ENCODE measurements at regions not wholly inside any gene's neighbourhood (a gene's known extent, or its start where the extent isn't known, plus 50 kb on each side); places are given as distances from the start of the nearest gene placed in this dataset.

GRCh38 chr4:171017593-171017992 is 795.6 kb upstream of the GALNTL6 start:
- no peaks in the 10 kb centered on the region for H3K4me1 Mint-ChIP-seq (ENCODE audit: low read depth)
- H3K27ac Mint-ChIP-seq = no peak overlapping the region
- H3K9me3 Mint-ChIP-seq = peaks cover 13% of the 10 kb centered on the region
- H3K4me3 Mint-ChIP-seq = no peak overlapping the region
- no peaks in the 10 kb centered on the region for H3K27me3 Mint-ChIP-seq (ENCODE audit: insufficient read depth)
- H3K36me3 Mint-ChIP-seq (ENCODE audit: low read depth) = no peaks in the 10 kb centered on the region
- TF ChIP-seq CTCF (IDR thresholded peaks at IDR 0.05) = no peak
- DNase-seq = no peak

GRCh38 chr4:171016145-171016544 is 797.1 kb upstream of the GALNTL6 start:
- TF ChIP-seq CTCF (IDR thresholded peaks at IDR 0.05) = no peak
- Mint-ChIP-seq H3K36me3 (ENCODE audit: low read depth) (no peaks in the 10 kb centered on the region), H3K4me1 (ENCODE audit: low read depth) (no peaks in the 10 kb centered on the region), H3K9me3 (peaks cover 22% of the 10 kb centered on the region), H3K27ac (no peak overlapping the region), H3K27me3 (ENCODE audit: insufficient read depth) (no peaks in the 10 kb centered on the region), H3K4me3 (no peak overlapping the region)
- DNase-seq = no peak

GRCh38 chr4:171015441-171015840 is 797.8 kb upstream of the GALNTL6 start:
- Mint-ChIP-seq H3K36me3 (ENCODE audit: low read depth) (no peaks in the 10 kb centered on the region), H3K27ac (no peak overlapping the region), H3K4me1 (ENCODE audit: low read depth) (no peaks in the 10 kb centered on the region), H3K27me3 (ENCODE audit: insufficient read depth) (no peaks in the 10 kb centered on the region), H3K9me3 (peaks cover 29% of the 10 kb centered on the region), H3K4me3 (no peak overlapping the region)
- no peak for DNase-seq
- no peak for TF ChIP-seq CTCF (IDR thresholded peaks at IDR 0.05)

- no peak for DNase-seq
- Mint-ChIP-seq H3K9me3 (peaks cover 36% of the 10 kb centered on the region), H3K27ac (no peak overlapping the region), H3K4me3 (no peak overlapping the region), H3K27me3 (ENCODE audit: insufficient read depth) (no peaks in the 10 kb centered on the region), H3K36me3 (ENCODE audit: low read depth) (no peaks in the 10 kb centered on the region), H3K4me1 (ENCODE audit: low read depth) (no peaks in the 10 kb centered on the region)
- TF ChIP-seq CTCF (IDR thresholded peaks at IDR 0.05) = no peak
Measured at GRCh38 chr4:171007618-171008390, 805.4 kb upstream of the GALNTL6 start.

- Mint-ChIP-seq H3K27ac (no peak overlapping the region), H3K27me3 (ENCODE audit: insufficient read depth) (no peaks in the 10 kb centered on the region), H3K4me1 (ENCODE audit: low read depth) (no peaks in the 10 kb centered on the region), H3K36me3 (ENCODE audit: low read depth) (no peaks in the 10 kb centered on the region), H3K4me3 (no peak overlapping the region), H3K9me3 (peaks cover 12% of the 10 kb centered on the region)
- TF ChIP-seq CTCF (IDR thresholded peaks at IDR 0.05) = no peak
- DNase-seq = no peak
Measured at GRCh38 chr4:171002246-171002645, 811.0 kb upstream of the GALNTL6 start.

Data from HFFc6 (cell line).